ENCODE measurements at regions not wholly inside any gene's neighbourhood (a gene's known extent, or its start where the extent isn't known, plus 50 kb on each side); places are given as distances from the start of the nearest gene placed in this dataset.
"Not testable (repeated sequence)": the region's sequence is repeated elsewhere in the genome, so short reads cannot be mapped to it uniquely, and the experiment has no call there.

DNA sequence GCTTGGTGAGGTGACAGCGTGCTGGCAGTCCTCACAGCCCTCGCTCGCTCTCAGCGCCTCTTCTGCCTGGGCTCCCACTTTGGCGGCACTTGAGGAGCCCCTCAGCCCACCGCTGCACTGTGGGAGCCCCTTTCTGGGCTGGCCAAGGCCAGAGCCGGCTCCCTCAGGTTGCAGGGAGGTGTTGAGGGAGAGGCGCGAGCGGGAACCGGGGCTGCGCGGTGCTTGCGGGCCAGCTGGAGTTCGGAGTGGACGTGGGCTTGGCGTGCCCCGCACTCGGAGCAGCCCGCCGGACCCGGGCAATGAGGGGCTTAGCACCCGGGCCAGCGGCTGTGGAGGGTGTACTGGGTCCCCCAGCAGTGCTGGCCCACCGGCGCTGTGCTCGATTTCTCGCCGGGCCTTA is 134.2 kb upstream of the BASP1 start:
- DNase-seq (ENCODE audit: low read depth) = not testable (repeated sequence)

DNA sequence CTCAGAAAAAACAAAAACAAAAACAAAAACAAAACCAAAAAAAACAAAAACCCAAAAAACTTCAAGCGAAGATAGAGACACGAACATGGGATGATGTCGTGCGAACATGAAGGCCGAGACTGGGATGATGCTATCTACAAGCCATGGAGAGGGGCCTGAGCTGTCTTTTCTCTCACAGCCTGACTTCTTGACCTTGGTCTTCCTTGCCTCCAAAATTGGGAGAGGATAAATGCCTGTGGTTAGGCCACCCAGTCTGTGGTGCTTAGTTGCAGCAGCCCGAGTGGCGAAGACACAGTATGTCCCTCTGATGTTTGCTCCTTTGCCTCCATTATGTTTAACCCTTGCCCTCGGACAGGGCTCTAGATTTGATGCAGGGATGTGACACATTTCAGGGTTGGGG is 130.4 kb upstream of the BASP1 start:
- DNase-seq (ENCODE audit: low read depth) = peak; percentile 35

DNA sequence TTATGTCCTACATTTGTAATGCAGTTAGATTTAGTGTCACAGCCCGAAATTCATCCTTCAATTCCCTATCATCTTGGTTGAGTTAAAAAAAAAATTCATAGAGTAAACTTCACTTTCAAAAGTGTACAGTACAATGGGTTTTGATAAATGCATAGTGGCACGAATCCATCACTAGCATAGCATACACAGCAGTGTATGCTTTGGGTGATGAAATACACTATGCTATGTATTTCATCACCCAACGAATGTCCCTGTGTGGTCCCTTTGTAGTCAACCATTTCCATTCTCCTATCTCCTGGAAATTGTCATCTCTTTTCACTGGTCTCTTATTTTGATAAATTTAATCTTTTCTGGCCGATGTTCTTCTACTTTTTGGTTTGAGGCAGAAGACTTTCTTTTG is 129.4 kb upstream of the BASP1 start:
- DNase-seq (ENCODE audit: low read depth) = no peak

DNA sequence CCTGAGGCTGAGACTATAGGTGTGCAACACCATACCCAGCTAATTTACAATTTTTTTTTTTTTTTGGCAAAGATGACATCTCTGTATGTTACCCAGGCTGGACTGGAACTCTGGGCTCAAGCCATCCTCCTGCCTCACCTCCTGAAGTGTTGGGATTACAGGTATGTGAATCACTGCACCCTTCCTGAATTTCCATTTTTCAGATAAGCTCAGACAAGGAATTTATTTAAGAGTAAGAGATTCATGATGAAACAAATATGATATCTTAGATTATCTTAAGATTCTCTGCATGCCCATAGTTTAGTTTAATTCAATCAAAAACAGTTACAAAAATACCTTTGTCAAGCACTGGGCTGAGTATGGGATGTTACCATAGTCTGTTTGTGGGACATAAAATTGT is 128.4 kb upstream of the BASP1 start:
- DNase-seq (ENCODE audit: low read depth) = no peak

DNA sequence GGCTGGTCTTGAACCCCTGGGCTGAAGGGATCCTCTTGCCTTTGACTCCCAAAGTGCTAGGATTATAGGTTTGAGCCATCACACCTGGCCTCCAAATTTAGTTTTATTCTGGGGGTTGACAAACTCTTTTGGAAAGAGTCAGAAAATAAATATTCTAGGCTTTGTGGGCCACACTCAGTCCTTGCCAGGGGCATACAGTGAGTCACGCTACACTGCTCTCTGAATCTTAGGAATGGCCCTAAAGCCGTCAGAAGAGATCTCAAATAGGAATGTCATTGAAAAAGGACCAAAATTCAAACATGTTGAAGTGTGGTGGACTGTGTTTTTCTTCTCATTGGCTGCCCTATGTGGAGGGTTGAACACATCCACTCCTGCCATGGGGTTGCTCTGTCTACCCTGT is 127.7 kb upstream of the BASP1 start:
- DNase-seq (ENCODE audit: low read depth) = peak; percentile 31

DNA sequence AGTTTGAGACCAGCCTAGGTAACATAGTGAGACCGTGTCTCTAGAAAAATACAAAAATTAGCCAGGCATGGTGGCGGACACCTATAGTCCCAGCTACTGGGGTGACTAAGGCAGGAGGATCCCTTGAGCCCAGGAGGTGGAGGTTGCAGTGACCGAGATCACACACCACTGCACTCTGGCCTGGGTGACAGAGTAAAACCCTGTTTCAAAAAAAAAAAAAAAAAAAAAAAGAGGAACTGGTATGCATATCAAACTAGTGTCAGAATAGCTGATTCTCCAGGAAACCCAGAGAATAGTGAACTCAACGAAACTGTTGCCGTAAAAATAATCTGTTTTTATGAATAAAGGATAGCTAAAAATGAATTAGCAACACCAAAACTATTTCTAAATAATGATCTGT is 126.6 kb upstream of the BASP1 start:
- no peak for DNase-seq (ENCODE audit: low read depth)

DNA sequence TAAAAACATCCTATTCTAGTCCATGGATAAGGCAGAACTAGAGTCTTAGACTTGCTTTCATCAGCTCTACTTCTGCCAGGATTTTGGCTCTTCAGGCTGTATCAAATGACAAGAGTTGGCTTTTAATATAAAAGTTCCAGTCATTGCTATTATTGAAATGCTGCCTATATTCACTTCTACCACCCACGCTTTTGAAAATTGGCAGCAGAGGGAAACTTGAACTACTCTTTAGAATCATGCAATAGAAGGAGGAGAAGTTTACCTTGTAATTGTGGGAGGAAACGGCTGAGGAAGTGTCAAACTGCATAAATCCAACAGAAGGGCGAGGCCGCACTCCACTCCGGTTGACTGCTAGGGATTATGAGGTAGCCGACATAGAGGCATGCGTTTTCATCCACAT is 122.6 kb upstream of the BASP1 start:
- DNase-seq (ENCODE audit: low read depth) = no peak

DNA sequence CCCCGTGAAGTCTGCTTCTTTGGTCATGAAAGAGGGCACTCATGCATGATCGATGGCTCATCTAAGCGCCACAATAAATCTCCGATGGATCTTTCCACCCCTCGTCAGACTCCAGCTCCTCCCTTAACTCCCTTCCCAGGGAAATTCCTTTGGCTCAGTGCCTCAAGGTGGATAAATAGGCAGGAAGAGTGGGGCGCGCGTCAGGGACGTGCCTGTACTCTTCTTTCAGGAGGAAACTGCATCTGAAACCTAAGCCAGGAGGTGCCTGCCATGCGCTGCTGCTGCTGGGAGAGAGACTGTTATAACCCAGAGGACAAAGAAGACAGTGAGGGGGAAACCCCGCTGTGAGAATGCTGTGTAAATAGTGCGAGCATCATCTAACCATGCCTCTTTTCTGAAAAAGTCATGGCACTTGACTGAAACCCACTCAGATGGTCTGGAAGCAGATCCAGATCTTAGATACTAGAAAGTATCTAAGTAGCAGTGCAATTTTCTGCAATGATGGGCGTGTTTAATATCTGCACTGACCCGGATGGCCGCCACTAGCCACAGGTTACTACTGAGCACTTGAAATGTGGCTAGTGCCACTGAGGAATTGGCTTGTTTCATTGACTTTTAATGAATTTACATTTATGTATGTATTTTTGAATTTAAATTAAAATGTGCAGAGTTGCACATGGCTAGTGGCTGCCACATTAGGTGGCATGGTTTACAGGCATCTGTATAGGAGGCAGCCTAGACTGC is 120.3 kb upstream of the BASP1 start:
- DNase-seq (ENCODE audit: low read depth) = no peak

DNA sequence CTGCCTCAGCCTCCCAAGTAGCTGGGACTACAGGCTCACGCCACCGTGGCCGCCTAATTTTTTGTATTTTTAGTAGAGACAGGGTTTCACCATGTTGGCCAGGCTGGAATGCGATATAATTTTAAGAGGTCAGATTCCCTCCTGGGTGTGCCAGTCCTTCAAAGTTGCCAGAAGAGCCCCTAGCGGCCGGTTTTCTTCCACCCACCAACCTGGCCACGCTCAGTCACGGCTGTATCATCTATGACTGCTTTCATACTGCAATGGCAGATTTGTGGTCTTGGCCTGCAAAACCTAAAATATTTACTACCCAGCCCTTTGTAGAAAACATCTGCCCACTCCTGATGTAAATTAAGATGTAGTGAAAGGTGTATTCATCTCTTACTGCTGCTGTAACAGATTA is 117.5 kb upstream of the BASP1 start:
- DNase-seq (ENCODE audit: low read depth) = no peak

DNA sequence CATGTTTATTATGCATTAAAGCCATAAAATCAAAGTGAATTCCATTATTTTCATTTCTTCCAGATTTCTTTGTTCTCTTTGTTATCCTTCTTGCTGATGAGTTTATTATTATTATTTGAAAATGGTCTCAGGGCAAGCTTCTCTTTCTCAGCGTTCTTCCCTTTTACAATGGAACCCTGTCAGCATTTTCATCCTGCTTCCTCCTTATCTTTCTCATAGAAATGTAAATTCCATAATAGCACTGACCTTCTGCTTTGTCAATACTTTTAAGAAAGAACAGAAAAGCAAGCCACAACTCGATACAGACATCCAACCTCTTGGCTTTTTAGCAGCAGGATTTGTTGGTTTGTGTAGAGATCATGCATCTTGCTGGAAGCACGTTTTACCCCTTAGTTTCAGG is 114.0 kb upstream of the BASP1 start:
- no peak for DNase-seq (ENCODE audit: low read depth)

DNA sequence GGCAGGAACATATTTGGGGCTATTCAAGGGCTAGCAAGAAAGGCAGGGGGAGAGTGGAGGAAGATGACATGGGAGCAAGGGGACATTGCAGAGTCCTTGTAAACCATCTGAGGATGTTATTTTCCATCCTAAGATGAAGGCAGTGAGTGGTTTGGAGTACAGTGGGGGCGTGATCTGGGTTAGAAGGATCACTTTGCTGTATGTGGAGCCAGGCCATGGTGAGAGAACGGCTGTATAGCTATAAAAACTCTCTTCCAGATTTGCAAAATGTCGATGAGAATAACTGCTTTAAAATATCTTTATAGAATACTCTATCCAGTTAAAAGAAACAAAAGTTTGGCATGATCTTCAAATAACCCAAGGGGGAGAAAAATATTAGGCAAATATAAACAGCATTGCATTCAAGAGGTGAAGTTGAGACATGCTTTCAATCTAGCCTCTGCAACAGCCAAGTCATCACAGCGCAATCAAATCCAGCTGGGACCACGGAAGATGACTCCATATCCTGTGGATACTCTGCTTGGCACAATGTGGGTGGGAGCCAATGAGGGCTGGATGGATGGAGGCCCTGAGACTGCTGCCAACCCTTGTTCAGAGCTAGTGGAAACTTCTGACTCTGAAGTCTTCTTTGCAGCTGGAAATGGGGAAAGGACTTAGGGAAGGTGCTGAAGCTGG is 111.5 kb upstream of the BASP1 start:
- DNase-seq (ENCODE audit: low read depth) = no peak

DNA sequence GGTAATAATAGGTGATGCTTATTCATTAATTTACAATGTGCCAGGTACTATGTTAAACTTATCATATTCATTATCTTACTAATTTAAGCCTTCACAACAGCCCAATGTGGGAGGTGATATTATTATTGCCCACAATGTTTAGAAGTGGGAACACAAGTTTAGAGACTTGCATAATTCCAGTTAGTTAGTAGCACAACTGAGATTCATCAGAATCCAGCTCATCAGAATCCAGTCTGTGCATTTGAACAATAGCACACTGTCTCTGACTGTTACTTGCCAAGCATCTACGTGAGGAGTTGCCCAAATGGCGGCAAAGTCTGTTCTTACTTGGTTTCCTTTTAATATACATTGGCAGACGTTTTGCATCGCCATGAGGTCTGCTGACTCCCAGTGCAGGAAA is 110.9 kb upstream of the BASP1 start:
- no peak for DNase-seq (ENCODE audit: low read depth)

DNA sequence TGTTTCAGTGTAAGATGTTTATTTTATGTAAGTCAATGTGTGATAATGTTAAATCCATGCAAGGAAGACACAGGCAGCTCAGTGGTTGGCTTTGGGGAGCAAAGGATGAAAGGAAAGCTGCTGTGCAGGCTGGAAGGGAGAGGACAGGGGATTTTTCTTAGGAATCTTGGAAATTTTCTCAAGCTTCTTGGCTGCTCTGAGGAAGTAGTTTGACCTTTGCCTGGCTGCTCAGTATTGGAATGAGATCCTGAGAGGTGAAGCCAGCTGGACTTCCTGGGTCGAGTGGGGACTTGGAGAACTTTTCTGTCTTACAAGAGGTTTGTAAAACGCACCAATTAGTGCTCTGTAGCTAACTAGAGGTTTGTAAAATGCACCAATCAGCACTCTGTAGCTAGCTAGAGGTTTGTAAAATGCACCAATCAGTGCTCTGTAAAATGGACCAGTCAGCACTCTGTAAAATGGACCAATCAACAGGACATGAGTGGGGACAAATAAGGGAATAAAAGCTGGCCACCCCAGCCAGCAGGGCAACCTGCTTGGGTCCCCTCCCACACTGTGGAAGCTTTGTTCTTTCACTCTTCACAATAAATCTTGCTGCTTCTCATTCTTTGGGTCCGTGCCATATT is 105.2 kb upstream of the BASP1 start:
- DNase-seq (ENCODE audit: low read depth) = not testable (repeated sequence)

DNA sequence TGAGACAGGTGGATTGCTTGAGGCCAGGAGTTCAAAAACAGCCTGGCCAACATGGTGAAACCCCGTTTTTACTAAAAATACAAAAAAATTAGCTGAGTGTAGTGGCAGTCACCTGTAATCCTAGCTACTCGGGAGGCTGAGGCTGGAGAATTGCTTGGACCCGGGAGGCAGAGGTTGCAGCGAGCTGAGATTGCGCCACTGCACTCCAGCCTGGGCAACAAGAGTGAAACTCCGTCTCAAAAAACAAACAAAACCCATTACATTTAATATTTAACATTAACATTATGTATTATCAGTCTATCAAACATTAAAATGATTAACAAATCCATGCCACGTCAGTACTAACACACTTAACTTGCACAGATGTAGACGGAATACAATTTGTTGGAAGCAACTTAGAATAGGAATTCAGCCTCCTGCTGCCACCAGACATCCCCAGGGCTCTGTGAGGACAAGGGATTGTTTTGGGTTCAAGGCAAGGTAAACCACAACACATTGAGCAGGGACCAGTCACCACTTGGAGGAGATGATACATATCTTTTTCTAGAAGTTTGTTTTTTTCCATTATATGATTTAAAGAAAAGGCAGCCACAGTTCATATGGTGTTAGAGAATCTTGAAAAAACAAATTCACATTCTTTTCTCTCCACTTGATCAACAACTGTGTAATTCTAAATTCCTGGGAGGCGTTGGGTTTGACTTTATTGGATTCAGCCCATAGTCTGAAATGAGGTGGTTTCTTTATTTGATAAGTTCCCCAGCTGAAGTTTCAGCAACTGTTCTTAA is 104.1 kb upstream of the BASP1 start:
- no peak for DNase-seq (ENCODE audit: low read depth)

DNA sequence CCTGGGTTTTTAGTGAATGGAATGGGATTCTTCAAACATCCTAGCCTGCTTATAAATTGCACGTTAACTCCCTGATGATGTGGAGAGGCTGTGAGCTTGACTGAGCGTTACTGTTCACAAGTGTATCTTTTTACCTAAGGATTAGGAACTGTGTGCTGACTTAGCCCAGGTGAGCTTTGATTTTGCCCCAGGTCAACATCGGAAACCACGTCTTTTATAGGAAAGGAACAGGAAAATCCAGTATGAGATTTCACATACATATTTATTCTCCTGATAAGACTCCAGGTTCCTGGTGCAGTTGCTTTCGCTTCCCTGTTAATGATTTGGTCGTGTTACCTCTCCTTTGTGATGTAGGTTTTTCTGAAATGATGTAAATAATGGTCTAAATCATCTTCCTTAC is 103.2 kb upstream of the BASP1 start:
- DNase-seq (ENCODE audit: low read depth) = no peak

DNA sequence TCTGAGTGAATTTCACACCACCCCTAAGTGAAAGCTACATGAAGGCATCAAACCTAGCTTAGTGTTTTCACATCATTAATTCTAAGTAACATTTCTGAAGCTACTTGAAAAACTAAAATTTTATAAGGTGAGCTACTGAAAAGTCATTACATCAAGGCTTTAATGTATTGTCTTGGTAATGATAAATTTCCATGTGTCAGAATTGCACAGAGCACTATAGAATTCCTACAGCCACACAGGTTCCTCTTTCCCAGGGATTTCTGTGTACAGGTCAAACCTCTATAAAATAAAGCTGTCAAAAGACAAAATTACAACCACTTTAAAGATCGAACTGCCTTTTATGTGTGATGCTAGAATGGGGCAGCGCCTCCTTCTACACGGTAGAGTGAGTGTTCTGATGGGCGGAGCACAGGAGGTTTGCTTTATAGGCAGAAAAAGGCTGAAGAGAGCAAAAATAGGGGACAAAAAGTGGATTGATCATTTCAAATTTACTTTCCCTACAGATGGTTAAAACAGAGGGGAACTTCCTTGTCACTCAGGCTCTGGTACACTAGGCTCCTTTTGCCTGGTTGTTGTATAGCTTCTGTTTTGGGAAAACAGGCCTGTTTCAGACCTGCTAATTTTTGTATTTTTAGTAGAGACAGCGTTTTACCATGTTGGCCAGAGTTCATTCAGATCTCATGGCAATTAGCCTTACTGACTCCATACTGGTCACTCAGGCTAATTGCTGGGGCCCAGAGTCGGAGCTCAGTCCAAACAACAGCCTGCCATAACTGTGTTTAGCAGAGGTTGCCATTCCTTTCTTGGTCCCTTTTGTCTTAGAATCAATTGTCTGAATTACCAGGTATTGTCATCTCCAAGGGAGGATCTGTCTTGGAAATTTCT is 102.5 kb upstream of the BASP1 start:
- DNase-seq (ENCODE audit: low read depth) = no peak

DNA sequence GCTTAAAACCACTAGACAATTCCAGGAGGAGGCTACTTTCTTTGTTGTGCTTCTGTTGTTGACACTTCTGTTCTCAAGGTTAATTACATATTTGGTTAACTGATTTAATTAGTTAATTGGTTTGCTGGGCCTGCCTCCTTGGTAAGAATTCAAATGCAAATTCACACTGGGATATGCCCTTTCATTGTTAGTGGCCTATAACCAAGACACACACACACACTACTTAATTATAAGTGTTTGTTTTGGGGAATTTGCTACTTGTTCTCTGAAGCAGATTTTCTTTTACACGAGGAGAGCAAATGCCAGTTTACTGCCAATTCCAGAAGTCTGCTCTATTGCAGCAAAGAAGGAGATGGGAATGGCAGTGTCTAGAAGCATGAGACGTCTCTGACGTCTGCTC is 101.6 kb upstream of the BASP1 start:
- no peak for DNase-seq (ENCODE audit: low read depth)

DNA sequence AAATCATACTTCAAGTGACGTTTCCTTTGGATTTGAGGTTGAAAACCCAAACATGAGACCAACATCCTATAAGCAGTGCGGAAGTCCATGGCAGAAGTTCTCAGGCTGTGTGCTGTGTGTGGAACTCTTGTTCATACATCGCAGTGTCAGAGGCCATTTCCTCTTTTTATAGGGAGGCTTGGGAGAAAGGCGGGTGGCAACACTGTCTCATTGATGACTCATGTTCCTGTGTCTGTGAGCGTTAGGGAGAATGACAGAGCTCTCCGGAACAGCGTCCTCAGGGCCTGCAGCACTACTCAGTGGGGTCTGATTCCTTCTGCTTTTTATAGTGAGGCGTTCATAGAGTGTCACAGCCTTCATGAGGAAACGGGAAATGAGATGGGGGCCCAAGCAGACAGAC is 98.8 kb upstream of the BASP1 start:
- peak; percentile 82 for DNase-seq (ENCODE audit: low read depth)

DNA sequence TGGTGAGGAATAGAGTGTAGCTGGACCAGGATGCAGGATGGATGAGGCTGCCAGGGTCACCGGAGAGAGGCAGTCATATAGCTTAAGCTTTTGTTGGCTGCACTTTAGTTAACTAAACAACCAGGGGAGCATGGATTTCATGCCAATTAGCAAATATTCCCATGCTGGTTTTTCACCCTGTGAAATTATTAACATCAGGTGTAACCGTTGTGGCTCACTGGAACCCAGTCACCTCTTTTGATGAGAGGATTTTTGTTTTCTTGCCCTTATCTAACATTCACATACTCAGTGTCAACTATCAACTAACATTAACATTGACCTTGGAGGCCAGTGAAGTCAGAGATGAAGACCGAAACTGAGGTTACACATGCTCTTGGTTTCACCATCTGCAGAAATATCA is 97.2 kb upstream of the BASP1 start:
- DNase-seq (ENCODE audit: low read depth) = no peak

DNA sequence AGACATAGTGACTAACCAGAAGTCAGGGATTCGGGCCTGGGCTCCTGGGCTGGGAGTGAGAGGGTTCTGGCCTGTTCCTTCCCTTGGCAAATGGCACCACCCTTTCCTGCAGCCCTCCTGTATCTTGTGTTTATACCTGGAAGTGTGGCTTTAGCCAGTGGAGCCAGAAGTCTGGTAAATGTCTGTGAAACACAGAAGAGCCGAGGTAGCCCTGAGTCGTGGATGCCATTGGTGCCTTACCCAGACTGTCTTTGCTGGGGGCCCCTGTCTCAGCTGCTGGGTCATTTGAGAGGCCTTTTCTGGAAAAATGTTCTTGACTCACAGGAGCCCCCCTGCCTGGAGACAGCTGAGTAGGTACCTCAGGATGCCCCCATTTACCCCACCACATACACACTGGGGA is 95.7 kb upstream of the BASP1 start:
- DNase-seq (ENCODE audit: low read depth) = no peak

DNA sequence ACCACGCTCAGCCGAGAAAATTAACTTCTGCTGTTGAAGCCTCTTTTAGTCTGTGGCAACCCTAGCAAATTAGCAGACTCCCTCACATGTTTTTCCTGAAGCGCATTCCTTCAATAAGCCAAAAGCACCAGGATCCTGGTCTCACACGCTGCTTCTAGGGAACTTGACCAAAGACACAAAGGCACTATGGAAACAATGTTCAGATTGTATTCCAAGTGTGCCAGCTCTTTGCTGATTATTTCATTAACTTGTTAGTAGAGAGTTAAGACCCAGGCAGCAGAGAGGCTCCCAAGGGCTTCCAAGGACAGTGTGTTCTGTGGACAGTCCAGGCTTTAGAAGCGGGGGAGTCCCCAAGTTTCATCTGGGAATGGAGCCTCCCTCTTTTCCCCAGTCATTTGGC is 94.4 kb upstream of the BASP1 start:
- no peak for DNase-seq (ENCODE audit: low read depth)

DNA sequence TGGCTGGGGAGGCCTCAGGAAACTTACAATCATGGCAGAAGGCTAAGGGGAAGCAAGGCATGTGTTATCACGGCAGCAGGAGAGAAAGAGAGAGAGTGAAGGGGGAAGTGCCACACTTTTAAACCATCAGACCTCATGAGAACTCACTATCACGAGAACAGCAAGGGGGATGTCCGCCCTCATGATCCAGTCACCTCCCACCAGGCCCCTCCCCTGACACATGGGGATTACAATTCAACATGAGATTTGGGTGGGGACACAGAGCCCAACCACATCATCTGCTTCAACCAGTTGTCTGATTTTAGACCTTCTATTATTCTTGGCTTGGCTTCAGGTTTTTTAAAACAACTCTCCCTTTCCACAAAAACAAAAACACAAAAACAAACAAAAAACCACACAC is 93.7 kb upstream of the BASP1 start:
- not testable (repeated sequence) for DNase-seq (ENCODE audit: low read depth)

All from HS-27A (cell line).